ENCODE measurements at regions not wholly inside any gene's neighbourhood (a gene's known extent, or its start where the extent isn't known, plus 50 kb on each side); places are given as distances from the start of the nearest gene placed in this dataset.

DNA sequence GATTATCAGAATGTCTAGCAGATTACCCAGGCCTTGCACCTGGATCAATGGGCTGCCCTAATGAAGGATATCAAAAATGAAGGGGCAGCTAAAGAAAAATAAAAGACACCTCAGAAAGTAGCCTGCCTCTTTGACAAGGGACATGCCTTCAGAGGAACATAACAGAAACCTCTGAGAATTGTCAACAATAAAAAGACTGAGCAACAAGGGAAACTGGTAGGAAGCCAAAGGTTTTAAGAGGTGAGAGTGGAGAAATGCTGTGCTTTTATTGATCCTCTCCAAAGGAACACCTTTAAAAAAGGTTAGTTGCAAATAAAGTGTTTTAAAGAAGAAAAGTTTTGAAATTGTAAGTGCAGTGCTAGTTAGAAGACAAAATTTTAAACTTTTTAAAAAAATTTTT, 187.8 kb upstream of the TTC14 start:
- TF ChIP-seq EZH2 (IDR thresholded peaks at IDR 0.05; ENCODE audit: insufficient read depth, poor library complexity, severe bottlenecking) (no peak), EZH2phosphoT487 (IDR thresholded peaks at IDR 0.05; ENCODE audit: insufficient read depth, low read depth) (no peak)
